Activated CD4-positive, alpha-beta T cell treated with anti-CD3 and anti-CD28 coated beads for 48 hours (primary cell): ENCODE measurements at regions not wholly inside any gene's neighbourhood (a gene's known extent, or its start where the extent isn't known, plus 50 kb on each side); places are given as distances from the start of the nearest gene placed in this dataset.
A peak's percentile ranks its signal among the peaks of the same experiment; 100 is the strongest.
"Not testable (repeated sequence)": the region's sequence is repeated elsewhere in the genome, so short reads cannot be mapped to it uniquely, and the experiment has no call there.

Experiments used
- DNase-seq: peaks from one replicate; pipeline ENCODE4 v3.0.0-alpha.2; 2020

- DNase-seq: no peak
Observed at GRCh38 chr6:130725551-130725950, 101.7 kb upstream of the SMLR1 start.

- DNase-seq: not testable (repeated sequence)
Observed at GRCh38 chr6:130728064-130728463, 99.1 kb upstream of the SMLR1 start.

- no peak for DNase-seq
Observed at GRCh38 chr6:130730600-130730999, 96.6 kb upstream of the SMLR1 start.

- DNase-seq: no peak
Observed at GRCh38 chr6:130734161-130734560, 93.0 kb upstream of the SMLR1 start.

- no peak for DNase-seq
Observed at GRCh38 chr6:130740308-130740707, 86.9 kb upstream of the SMLR1 start.

- no peak for DNase-seq
Observed at GRCh38 chr6:130742131-130742681, 85.0 kb upstream of the SMLR1 start.

GRCh38 chr6:130743175-130743574 is 84.0 kb upstream of the SMLR1 start:
- DNase-seq: no peak

- DNase-seq: no peak
Observed at GRCh38 chr6:130744576-130745366, 82.4 kb upstream of the SMLR1 start.

- no peak for DNase-seq
Observed at GRCh38 chr6:130748041-130748440, 79.2 kb upstream of the SMLR1 start.

GRCh38 chr6:130749402-130749801 is 77.8 kb upstream of the SMLR1 start:
- DNase-seq: peak; percentile 6

- DNase-seq: no peak
Observed at GRCh38 chr6:130752267-130752666, 74.9 kb upstream of the SMLR1 start.

GRCh38 chr6:130754786-130755367 is 72.3 kb upstream of the SMLR1 start:
- DNase-seq: no peak

- no peak for DNase-seq
Observed at GRCh38 chr6:130755368-130756034, 71.7 kb upstream of the SMLR1 start.

- DNase-seq: no peak
Observed at GRCh38 chr6:130756824-130757223, 70.4 kb upstream of the SMLR1 start.

GRCh38 chr6:130758813-130759212 is 68.4 kb upstream of the SMLR1 start:
- no peak for DNase-seq

GRCh38 chr6:130760006-130760405 is 67.2 kb upstream of the SMLR1 start:
- DNase-seq: no peak

- no peak for DNase-seq
Observed at GRCh38 chr6:130761286-130761685, 65.9 kb upstream of the SMLR1 start.

- DNase-seq: no peak
Observed at GRCh38 chr6:130765181-130765727, 62.0 kb upstream of the SMLR1 start.

- DNase-seq: no peak
Observed at GRCh38 chr6:130766239-130767144, 60.7 kb upstream of the SMLR1 start.

- DNase-seq: no peak
Observed at GRCh38 chr6:130769861-130770260, 57.3 kb upstream of the SMLR1 start.

GRCh38 chr6:130771741-130772140 is 55.5 kb upstream of the SMLR1 start:
- no peak for DNase-seq

GRCh38 chr6:130773860-130774259 is 53.3 kb upstream of the SMLR1 start:
- no peak for DNase-seq
